ENCODE measurements at regions not wholly inside any gene's neighbourhood (a gene's known extent, or its start where the extent isn't known, plus 50 kb on each side); places are given as distances from the start of the nearest gene placed in this dataset.

DNA sequence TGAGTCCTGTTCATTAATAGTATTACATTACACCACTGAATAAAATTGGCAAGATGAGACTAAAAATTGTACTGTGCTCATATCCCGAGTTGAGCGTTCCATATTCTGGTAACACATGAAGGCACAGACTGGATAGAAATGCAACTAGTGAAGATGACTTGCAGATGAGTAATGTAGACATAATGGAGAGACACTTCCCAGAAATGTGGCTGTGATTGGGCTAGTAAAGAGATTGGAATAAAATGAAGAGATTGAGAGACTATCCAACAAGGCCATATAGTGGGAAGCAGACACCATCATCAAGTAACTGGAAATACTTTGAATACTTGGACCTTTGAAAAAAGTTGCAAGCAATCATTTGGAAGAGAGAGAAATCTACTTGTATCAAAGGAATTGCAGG lies 77.3 kb downstream of the DCAF8L1 start:
- TF ChIP-seq, protein P1, sequence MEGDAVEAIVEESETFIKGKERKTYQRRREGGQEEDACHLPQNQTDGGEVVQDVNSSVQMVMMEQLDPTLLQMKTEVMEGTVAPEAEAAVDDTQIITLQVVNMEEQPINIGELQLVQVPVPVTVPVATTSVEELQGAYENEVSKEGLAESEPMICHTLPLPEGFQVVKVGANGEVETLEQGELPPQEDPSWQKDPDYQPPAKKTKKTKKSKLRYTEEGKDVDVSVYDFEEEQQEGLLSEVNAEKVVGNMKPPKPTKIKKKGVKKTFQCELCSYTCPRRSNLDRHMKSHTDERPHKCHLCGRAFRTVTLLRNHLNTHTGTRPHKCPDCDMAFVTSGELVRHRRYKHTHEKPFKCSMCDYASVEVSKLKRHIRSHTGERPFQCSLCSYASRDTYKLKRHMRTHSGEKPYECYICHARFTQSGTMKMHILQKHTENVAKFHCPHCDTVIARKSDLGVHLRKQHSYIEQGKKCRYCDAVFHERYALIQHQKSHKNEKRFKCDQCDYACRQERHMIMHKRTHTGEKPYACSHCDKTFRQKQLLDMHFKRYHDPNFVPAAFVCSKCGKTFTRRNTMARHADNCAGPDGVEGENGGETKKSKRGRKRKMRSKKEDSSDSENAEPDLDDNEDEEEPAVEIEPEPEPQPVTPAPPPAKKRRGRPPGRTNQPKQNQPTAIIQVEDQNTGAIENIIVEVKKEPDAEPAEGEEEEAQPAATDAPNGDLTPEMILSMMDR (IDR thresholded peaks at IDR 0.05; ENCODE audit: extremely low read depth in 1 of 2, insufficient read depth in 1 of 2, low read depth in 1 of 2, low read length in 2 of 2), result no peak
- TF ChIP-seq POLR2A (IDR thresholded peaks at IDR 0.05; ENCODE audit: low read depth, low read length) (no peak), EZH2 (IDR thresholded peaks at IDR 0.05; ENCODE audit: borderline replicate concordance, low read depth, low read length, severe bottlenecking) (no peak), JUN (IDR thresholded peaks at IDR 0.05; ENCODE audit: borderline replicate concordance, insufficient read depth, insufficient read length, low read depth) (no peak), MYC (IDR thresholded peaks at IDR 0.05; ENCODE audit: low read depth, low read length) (no peak), POLR2AphosphoS5 (IDR thresholded peaks at IDR 0.05; ENCODE audit: insufficient read depth, low read depth, low read length) (no peak)
- TF ChIP-seq, protein P2, sequence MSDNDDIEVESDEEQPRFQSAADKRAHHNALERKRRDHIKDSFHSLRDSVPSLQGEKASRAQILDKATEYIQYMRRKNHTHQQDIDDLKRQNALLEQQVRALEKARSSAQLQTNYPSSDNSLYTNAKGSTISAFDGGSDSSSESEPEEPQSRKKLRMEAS (IDR thresholded peaks at IDR 0.05; ENCODE audit: insufficient read depth, insufficient read length), result no peak
